B cell (primary cell): ENCODE measurements at regions not wholly inside any gene's neighbourhood (a gene's known extent, or its start where the extent isn't known, plus 50 kb on each side); places are given as distances from the start of the nearest gene placed in this dataset.

Experiments used
- ATAC-seq: fragments of 200-7000 bp; cut with Tn5 transposase; one replicate; pipeline ENCODE4 v1.10.0; 2021; ENCODE audit warnings: low read depth, mild to moderate bottlenecking, moderate number of reproducible peaks, moderate library complexity
- CTCF ChIA-PET: fragments of 350-600 bp; sonication (Branson Sonifier 250); formaldehyde crosslinking; loops from one replicate; lab custom pipeline; 2021; ENCODE audit warnings: antibody characterized with exemption, inconsistent platforms; lab: Charles Lee
- POLR2A ChIA-PET: fragments of 350-600 bp; sonication (Branson Sonifier 250); formaldehyde crosslinking; loops from one replicate; lab custom pipeline; 2021; ENCODE audit warnings: antibody characterized with exemption; lab: Charles Lee
- DNase-seq: peaks from one replicate; pipeline ENCODE4 v3.0.0; 2013
- H2AFZ ChIP-seq: 2 replicates; pipeline ENCODE4 v1.6.1; 2012; ENCODE audit warnings: mild to moderate bottlenecking, low read depth, low read length; ENCODE audit not compliant: insufficient read depth, poor library complexity, severe bottlenecking
- H3K27ac ChIP-seq, 2 donors: 1 replicate in 1 of 2; 2 replicates in 1 of 2; pipeline ENCODE4 v1.5.1; 2012 to 2013; ENCODE audit warnings: low read length in 2 of 2, mild to moderate bottlenecking in 2 of 2, moderate library complexity in 1 of 2
- H3K27me3 ChIP-seq, 4 experiments: fragments of 200-600 bp in 1 of 4; sonication (generic) in 1 of 4; replicated peaks in 1 of 4; 1 replicate in 2 of 4; 2 replicates in 2 of 4; pipeline versions ENCODE4 v1.6.1 to v1.7.0; 2013 to 2016; ENCODE audit warnings: low read length in 3 of 4, mild to moderate bottlenecking in 2 of 4, mixed read lengths in 1 of 4, moderate library complexity in 1 of 4; ENCODE audit not compliant: insufficient read depth in 4 of 4, control insufficient read depth in 3 of 4; ENCODE audit errors: control extremely low read depth in 1 of 4
- H3K36me3 ChIP-seq, 2 experiments: replicated peaks in 1 of 2; 1 replicate in 1 of 2; 2 replicates in 1 of 2; pipeline versions ENCODE4 v1.6.1 to v1.7.1; 2013; ENCODE audit warnings: low read length in 1 of 2; ENCODE audit not compliant: insufficient read depth in 2 of 2, control insufficient read depth in 1 of 2; ENCODE audit errors: control extremely low read depth in 1 of 2, extremely low read depth in 1 of 2
- H3K4me1 ChIP-seq, 2 donors: fragments of 200-600 bp in 1 of 2; sonication (generic) in 1 of 2; 1 replicate in 1 of 2; 2 replicates in 1 of 2; pipeline versions ENCODE4 v1.5.1 to v1.6.1; 2013 to 2017; ENCODE audit warnings: low read length in 2 of 2; ENCODE audit not compliant: control insufficient read depth in 2 of 2, insufficient read depth in 2 of 2
- H3K4me2 ChIP-seq: replicated peaks from 2 replicates; pipeline ENCODE3; 2012; ENCODE audit warnings: mild to moderate bottlenecking, low read depth, low read length; ENCODE audit not compliant: poor library complexity, severe bottlenecking
- H3K4me3 ChIP-seq, 5 experiments: fragments of 200-600 bp in 1 of 5; sonication (generic) in 1 of 5; 1 replicate in 3 of 5; 2 replicates in 2 of 5; pipeline versions ENCODE4 v1.5.1 to v1.7.0; 2011 to 2016; ENCODE audit warnings: low read length in 4 of 5, mild to moderate bottlenecking in 4 of 5, low read depth in 2 of 5, control low read depth in 1 of 5, moderate library complexity in 1 of 5; ENCODE audit not compliant: insufficient read depth in 1 of 5; ENCODE audit errors: control extremely low read depth in 1 of 5, extremely low read depth in 1 of 5
- H3K79me2 ChIP-seq: fragments of 200-600 bp; sonication (generic); one replicate; pipeline ENCODE4 v1.6.0; 2016; ENCODE audit warnings: low read length; ENCODE audit not compliant: control insufficient read depth, insufficient read depth
- H3K9ac ChIP-seq: fragments of 200-600 bp; sonication (generic); 2 replicates; pipeline ENCODE4 v1.6.1; 2017; ENCODE audit warnings: mild to moderate bottlenecking, low read length, moderate library complexity
- H3K9me3 ChIP-seq, 3 donors: one replicate each; pipeline versions ENCODE4 v1.6.1 to v1.7.1; 2013; ENCODE audit warnings: low read length in 2 of 3; ENCODE audit not compliant: control insufficient read depth in 2 of 3, insufficient read depth in 1 of 3; ENCODE audit errors: control extremely low read depth in 1 of 3
- H4K20me1 ChIP-seq: 2 replicates; pipeline ENCODE4 v1.6.0; 2012; ENCODE audit warnings: mild to moderate bottlenecking, low read length; ENCODE audit not compliant: insufficient read depth, control insufficient read depth, poor library complexity, severe bottlenecking
- H3K27ac Mint-ChIP-seq: one replicate; pipeline ENCODE4 v1.8.0; 2021; ENCODE audit warnings: mixed read lengths
- H3K27me3 Mint-ChIP-seq: one replicate; pipeline ENCODE4 v1.8.0; 2021; ENCODE audit warnings: mixed read lengths
- H3K4me1 Mint-ChIP-seq: one replicate; pipeline ENCODE4 v1.8.0; 2021; ENCODE audit warnings: mixed read lengths
- H3K4me3 Mint-ChIP-seq: one replicate; pipeline ENCODE4 v1.8.0; 2021; ENCODE audit warnings: mixed read lengths
- H3K9me3 Mint-ChIP-seq: one replicate; pipeline ENCODE4 v1.8.0; 2022; ENCODE audit warnings: mixed read lengths; ENCODE audit not compliant: insufficient read depth
- EZH2 ChIP-seq: IDR thresholded peaks from 2 replicates; pipeline ENCODE4 v1.6.1; 2012; ENCODE audit warnings: borderline replicate concordance, low read depth, mild to moderate bottlenecking, moderate library complexity, low read length; ENCODE audit not compliant: insufficient read depth, poor library complexity, severe bottlenecking
- WGBS: methylation state at CpG from one replicate; pipeline ENCODE4 v1.1.5; 2013; ENCODE audit warnings: missing lambda C conversion rate; ENCODE audit not compliant: insufficient coverage; 5-methylcytosine and 5-hydroxymethylcytosine counted together
- intact Hi-C: fragments of 100-400 bp; cut with micrococcal nuclease; formaldehyde crosslinking; loops from one replicate; pipeline ENCODE4 v1.10.0; 2022
- TF ChIP-seq, protein P1 (sequence below): fragments of 200-600 bp; IDR thresholded peaks from one replicate; pipeline ENCODE4 v1.8.0; 2022; ENCODE audit warnings: antibody characterized with exemption, mild to moderate bottlenecking

DNA sequence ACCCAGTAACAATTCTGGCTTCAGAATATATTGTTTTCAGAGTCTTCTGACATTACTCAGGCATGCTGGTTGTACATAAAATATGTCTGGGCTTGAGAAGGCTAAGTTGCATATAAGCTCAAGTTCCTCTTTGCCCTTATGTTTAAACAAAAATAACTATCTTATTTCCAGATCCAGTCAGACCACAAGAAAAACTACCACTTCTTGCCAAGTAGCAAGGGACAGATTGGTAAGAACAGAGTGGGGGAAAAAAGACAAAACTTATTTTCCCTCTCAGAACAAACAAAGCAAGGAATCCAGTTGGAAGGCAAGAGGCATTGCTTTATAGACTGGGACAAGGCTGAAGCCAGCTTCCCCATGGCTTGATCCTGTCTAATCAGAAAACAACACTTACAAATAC lies 1036.7 kb upstream of the CELF4 start:
- H3K36me3 ChIP-seq = no peaks in the 10 kb centered on the region
- Mint-ChIP-seq H3K27ac (no peak overlapping the region), H3K27me3 (no peaks in the 10 kb centered on the region), H3K9me3 (no peaks in the 10 kb centered on the region), H3K4me3 (no peak overlapping the region), H3K4me1 (no peaks in the 10 kb centered on the region)
- no peaks in the 10 kb centered on the region for H3K79me2 ChIP-seq
- no peaks in the 10 kb centered on the region for H4K20me1 ChIP-seq
- H3K27me3 ChIP-seq = no peaks in the 10 kb centered on the region
- no peak overlapping the region for H3K27ac ChIP-seq
- H3K9me3 ChIP-seq = no peaks in the 10 kb centered on the region
- no peak overlapping the region for H3K9ac ChIP-seq
- DNase-seq (no peak), ATAC-seq (no peak)
- no peak overlapping the region for H3K4me3 ChIP-seq
- CTCF ChIA-PET = no interaction called here
- no peak overlapping the region for H2AFZ ChIP-seq
- no peak overlapping the region for H3K4me2 ChIP-seq
- intact Hi-C loops = no loop called here
- H3K4me1 ChIP-seq = no peaks in the 10 kb centered on the region
- TF ChIP-seq, protein P1, sequence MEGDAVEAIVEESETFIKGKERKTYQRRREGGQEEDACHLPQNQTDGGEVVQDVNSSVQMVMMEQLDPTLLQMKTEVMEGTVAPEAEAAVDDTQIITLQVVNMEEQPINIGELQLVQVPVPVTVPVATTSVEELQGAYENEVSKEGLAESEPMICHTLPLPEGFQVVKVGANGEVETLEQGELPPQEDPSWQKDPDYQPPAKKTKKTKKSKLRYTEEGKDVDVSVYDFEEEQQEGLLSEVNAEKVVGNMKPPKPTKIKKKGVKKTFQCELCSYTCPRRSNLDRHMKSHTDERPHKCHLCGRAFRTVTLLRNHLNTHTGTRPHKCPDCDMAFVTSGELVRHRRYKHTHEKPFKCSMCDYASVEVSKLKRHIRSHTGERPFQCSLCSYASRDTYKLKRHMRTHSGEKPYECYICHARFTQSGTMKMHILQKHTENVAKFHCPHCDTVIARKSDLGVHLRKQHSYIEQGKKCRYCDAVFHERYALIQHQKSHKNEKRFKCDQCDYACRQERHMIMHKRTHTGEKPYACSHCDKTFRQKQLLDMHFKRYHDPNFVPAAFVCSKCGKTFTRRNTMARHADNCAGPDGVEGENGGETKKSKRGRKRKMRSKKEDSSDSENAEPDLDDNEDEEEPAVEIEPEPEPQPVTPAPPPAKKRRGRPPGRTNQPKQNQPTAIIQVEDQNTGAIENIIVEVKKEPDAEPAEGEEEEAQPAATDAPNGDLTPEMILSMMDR = no peak
- no peak for TF ChIP-seq EZH2
- POLR2A ChIA-PET = no interaction called here

DNA sequence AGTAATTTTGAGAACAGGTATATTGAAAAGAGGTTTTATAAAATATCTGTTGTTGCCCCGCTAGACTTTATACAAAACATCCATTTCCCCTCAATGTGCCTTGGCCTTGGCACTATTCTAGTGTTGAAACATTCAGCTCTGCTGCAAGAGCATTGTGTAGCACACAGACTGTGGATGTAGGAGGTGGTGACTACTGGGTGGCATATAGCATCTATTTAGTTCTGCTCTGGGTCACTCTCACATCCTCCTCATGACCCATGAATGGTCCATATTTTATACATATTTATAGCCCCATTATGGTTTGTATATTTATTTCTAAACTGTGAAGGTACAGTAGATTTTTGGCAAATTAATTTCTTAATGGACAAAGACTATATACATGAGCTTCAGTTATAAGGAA lies 1022.0 kb upstream of the CELF4 start:
- no peak overlapping the region for H3K9ac ChIP-seq
- POLR2A ChIA-PET = no interaction called here
- no peak overlapping the region for H2AFZ ChIP-seq
- H3K9me3 ChIP-seq = no peaks in the 10 kb centered on the region
- H3K4me3 ChIP-seq = no peak overlapping the region
- TF ChIP-seq EZH2 = no peak
- TF ChIP-seq, protein P1 = no peak
- Mint-ChIP-seq H3K9me3 (no peaks in the 10 kb centered on the region), H3K4me1 (no peaks in the 10 kb centered on the region), H3K4me3 (no peak overlapping the region), H3K27ac (no peak overlapping the region), H3K27me3 (no peaks in the 10 kb centered on the region)
- H3K36me3 ChIP-seq = no peaks in the 10 kb centered on the region
- no CpG with 5 or more reads among the region's 1 CpG for WGBS
- no peaks in the 10 kb centered on the region for H3K27me3 ChIP-seq
- DNase-seq = no peak
- H3K4me1 ChIP-seq = no peaks in the 10 kb centered on the region
- no peak overlapping the region for H3K4me2 ChIP-seq
- CTCF ChIA-PET = no interaction called here
- no peak overlapping the region for H3K27ac ChIP-seq
- no peak for ATAC-seq
- H3K79me2 ChIP-seq = no peaks in the 10 kb centered on the region
- H4K20me1 ChIP-seq = no peaks in the 10 kb centered on the region
- intact Hi-C loops = no loop called here
